ENCODE measurements at regions not wholly inside any gene's neighbourhood (a gene's known extent, or its start where the extent isn't known, plus 50 kb on each side); places are given as distances from the start of the nearest gene placed in this dataset.

GRCh38 chr16:52770828-52771227 is 223.9 kb upstream of the TOX3 start:
- Mint-ChIP-seq H3K27me3 (no peaks in the 10 kb centered on the region), H3K27ac (no peak overlapping the region), H3K4me1 (ENCODE audit: low read depth) (peaks cover 5% of the 10 kb centered on the region), H3K9me3 (ENCODE audit: low read depth) (no peaks in the 10 kb centered on the region), H3K4me3 (ENCODE audit: low read depth) (no peak overlapping the region), H3K36me3 (ENCODE audit: insufficient read depth) (no peaks in the 10 kb centered on the region)
- no peak for DNase-seq (ENCODE audit: low spot score, unreplicated experiment)
- TF ChIP-seq CTCF (IDR thresholded peaks at IDR 0.05; ENCODE audit: unreplicated experiment), result no peak

GRCh38 chr16:52758473-52758855 is 211.5 kb upstream of the TOX3 start:
- no peak for DNase-seq (ENCODE audit: low spot score, unreplicated experiment)
- H3K9me3 Mint-ChIP-seq (ENCODE audit: low read depth), result no peaks in the 10 kb centered on the region
- H3K4me1 Mint-ChIP-seq (ENCODE audit: low read depth), result no peaks in the 10 kb centered on the region
- no peak overlapping the region for H3K27ac Mint-ChIP-seq
- TF ChIP-seq CTCF (IDR thresholded peaks at IDR 0.05; ENCODE audit: unreplicated experiment), result no peak
- no peak overlapping the region for H3K4me3 Mint-ChIP-seq (ENCODE audit: low read depth)
- H3K27me3 Mint-ChIP-seq, result no peaks in the 10 kb centered on the region
- no peaks in the 10 kb centered on the region for H3K36me3 Mint-ChIP-seq (ENCODE audit: insufficient read depth)

GRCh38 chr16:52757746-52758472 is 211.0 kb upstream of the TOX3 start:
- no peaks in the 10 kb centered on the region for H3K27me3 Mint-ChIP-seq
- no peak for TF ChIP-seq CTCF (IDR thresholded peaks at IDR 0.05; ENCODE audit: unreplicated experiment)
- no peak overlapping the region for H3K4me3 Mint-ChIP-seq (ENCODE audit: low read depth)
- no peak overlapping the region for H3K27ac Mint-ChIP-seq
- H3K9me3 Mint-ChIP-seq (ENCODE audit: low read depth), result no peaks in the 10 kb centered on the region
- no peaks in the 10 kb centered on the region for H3K36me3 Mint-ChIP-seq (ENCODE audit: insufficient read depth)
- H3K4me1 Mint-ChIP-seq (ENCODE audit: low read depth), result no peaks in the 10 kb centered on the region
- no peak for DNase-seq (ENCODE audit: low spot score, unreplicated experiment)

DNA sequence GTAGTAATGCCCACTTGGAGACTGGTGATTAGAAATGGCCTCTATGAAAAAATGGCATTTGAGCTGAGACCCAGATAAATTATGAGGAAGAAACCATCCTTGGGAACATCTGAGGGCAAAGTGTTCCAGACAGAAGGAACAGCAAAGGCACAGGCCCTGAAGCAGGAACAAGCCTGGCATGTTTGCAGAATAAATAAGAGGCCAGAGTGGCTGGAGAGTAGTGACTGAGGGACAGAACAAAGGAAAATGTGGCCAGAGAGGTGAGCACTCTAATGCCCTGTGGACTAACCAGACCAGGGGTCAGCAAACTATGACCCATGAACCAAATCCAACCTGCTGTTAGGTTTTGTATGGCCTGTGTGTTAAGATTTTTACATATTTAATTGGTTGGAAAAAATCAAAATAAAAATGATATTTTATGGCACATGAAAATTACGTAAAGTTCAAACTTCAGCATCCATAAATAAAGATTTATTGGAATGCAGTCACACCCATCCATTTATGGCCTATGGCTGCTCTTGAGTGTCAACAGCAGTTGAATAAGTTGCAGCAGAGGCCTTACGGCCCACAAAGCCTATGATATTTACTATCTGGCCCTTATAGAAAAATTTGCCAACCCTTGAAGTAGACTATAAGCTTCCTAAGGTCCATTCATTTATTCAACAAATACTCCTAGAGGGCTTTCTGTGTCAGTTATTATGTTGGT is 210.0 kb upstream of the TOX3 start:
- no peaks in the 10 kb centered on the region for H3K36me3 Mint-ChIP-seq (ENCODE audit: insufficient read depth)
- no peak for TF ChIP-seq CTCF (IDR thresholded peaks at IDR 0.05; ENCODE audit: unreplicated experiment)
- peaks cover 1% of the 10 kb centered on the region for H3K4me1 Mint-ChIP-seq (ENCODE audit: low read depth)
- H3K9me3 Mint-ChIP-seq (ENCODE audit: low read depth), result no peaks in the 10 kb centered on the region
- H3K27ac Mint-ChIP-seq, result no peak overlapping the region
- no peaks in the 10 kb centered on the region for H3K27me3 Mint-ChIP-seq
- DNase-seq (ENCODE audit: low spot score, unreplicated experiment), result no peak
- no peak overlapping the region for H3K4me3 Mint-ChIP-seq (ENCODE audit: low read depth)

DNA sequence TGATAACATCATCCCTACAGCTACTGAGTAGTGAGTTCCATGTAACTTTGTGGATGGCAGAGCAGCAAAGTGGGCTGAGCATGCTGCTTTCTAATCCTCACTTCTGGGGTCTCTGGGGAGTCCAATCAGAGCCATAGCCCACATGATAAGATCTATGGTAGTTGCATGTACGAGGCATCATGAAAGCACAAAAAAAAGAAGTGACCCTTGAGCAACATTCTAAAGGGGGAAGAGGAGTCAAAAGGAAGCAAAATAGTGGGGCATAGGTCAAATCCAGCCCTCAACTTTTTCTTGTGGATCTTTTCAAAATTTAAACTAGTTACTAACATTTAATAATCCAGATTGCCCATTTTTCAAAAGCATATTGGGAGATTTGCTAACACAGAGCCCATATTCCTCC is 208.5 kb upstream of the TOX3 start:
- Mint-ChIP-seq H3K27ac (no peak overlapping the region), H3K4me3 (ENCODE audit: low read depth) (no peak overlapping the region), H3K4me1 (ENCODE audit: low read depth) (peaks cover 6% of the 10 kb centered on the region), H3K27me3 (no peaks in the 10 kb centered on the region), H3K36me3 (ENCODE audit: insufficient read depth) (no peaks in the 10 kb centered on the region), H3K9me3 (ENCODE audit: low read depth) (no peaks in the 10 kb centered on the region)
- no peak for TF ChIP-seq CTCF (IDR thresholded peaks at IDR 0.05; ENCODE audit: unreplicated experiment)
- no peak for DNase-seq (ENCODE audit: low spot score, unreplicated experiment)

Data from progenitor cell of endocrine pancreas (in vitro differentiated cells).